ENCODE measurements at regions not wholly inside any gene's neighbourhood (a gene's known extent, or its start where the extent isn't known, plus 50 kb on each side); places are given as distances from the start of the nearest gene placed in this dataset.
A peak's percentile ranks its signal among the peaks of the same experiment; 100 is the strongest.

DNA sequence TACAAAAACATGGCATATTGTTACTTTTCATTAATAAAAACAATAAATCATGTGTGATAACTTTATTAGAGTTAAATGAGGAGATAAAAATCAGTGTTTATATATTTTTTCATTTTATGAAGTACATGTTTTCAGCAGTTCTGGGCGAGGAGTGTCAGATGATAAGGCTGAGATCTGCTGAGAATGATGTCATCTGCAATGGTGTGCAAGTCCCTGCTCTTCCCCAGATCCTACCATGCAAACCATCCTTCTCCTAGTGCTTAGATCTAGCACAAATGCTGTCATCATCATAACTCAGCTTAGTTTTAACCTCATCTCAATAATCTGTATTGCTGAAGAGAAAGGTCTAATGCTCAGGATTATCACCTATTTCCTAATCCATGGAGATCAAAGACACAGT, 214.4 kb upstream of the DAB1 start:
- DNase-seq (ENCODE audit: low spot score): no peak
- H3K4me3 ChIP-seq (ENCODE audit: severe bottlenecking): no peak overlapping the region
- TF ChIP-seq, protein P1, sequence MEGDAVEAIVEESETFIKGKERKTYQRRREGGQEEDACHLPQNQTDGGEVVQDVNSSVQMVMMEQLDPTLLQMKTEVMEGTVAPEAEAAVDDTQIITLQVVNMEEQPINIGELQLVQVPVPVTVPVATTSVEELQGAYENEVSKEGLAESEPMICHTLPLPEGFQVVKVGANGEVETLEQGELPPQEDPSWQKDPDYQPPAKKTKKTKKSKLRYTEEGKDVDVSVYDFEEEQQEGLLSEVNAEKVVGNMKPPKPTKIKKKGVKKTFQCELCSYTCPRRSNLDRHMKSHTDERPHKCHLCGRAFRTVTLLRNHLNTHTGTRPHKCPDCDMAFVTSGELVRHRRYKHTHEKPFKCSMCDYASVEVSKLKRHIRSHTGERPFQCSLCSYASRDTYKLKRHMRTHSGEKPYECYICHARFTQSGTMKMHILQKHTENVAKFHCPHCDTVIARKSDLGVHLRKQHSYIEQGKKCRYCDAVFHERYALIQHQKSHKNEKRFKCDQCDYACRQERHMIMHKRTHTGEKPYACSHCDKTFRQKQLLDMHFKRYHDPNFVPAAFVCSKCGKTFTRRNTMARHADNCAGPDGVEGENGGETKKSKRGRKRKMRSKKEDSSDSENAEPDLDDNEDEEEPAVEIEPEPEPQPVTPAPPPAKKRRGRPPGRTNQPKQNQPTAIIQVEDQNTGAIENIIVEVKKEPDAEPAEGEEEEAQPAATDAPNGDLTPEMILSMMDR (IDR thresholded peaks at IDR 0.05; ENCODE audit: poor library complexity, severe bottlenecking): no peak
- H3K27ac ChIP-seq (ENCODE audit: poor library complexity, severe bottlenecking): no peak overlapping the region
- ATAC-seq (ENCODE audit: low read depth): no peak
- H3K27me3 ChIP-seq (ENCODE audit: insufficient read depth, poor library complexity, severe bottlenecking): no peaks in the 10 kb centered on the region
- H3K36me3 ChIP-seq (ENCODE audit: low read depth): no peaks in the 10 kb centered on the region
- H3K4me1 ChIP-seq (ENCODE audit: insufficient read depth, poor library complexity, severe bottlenecking): peaks cover 9% of the 10 kb centered on the region
- H3K9me3 ChIP-seq (ENCODE audit: severe bottlenecking): no peaks in the 10 kb centered on the region

DNA sequence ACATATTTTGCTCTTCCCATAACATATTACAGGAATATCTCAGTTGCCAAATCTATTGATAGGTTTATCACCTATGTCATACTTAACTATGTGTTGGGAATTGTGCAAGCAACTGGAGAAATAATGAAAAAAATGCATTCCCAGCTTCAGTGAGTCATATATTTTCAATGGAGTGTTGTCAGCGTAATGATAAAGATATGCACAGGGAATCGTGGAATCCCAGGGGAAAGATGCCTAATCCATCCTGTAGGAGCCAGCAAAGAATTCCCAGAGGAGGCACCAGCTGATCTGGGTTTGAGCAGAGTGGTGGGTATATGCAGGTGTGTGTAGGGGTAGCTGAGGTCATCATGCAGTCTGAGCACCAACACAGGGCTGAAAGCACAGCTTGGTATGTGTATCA, 213.3 kb upstream of the DAB1 start:
- H3K9me3 ChIP-seq (ENCODE audit: severe bottlenecking): no peaks in the 10 kb centered on the region
- TF ChIP-seq, protein P1 (IDR thresholded peaks at IDR 0.05; ENCODE audit: poor library complexity, severe bottlenecking): peak; percentile 24
- peak; percentile 55 for DNase-seq (ENCODE audit: low spot score)
- no peaks in the 10 kb centered on the region for H3K27me3 ChIP-seq (ENCODE audit: insufficient read depth, poor library complexity, severe bottlenecking)
- peaks cover 17% of the 10 kb centered on the region for H3K4me1 ChIP-seq (ENCODE audit: insufficient read depth, poor library complexity, severe bottlenecking)
- peak; percentile 89 for ATAC-seq (ENCODE audit: low read depth)
- no peaks in the 10 kb centered on the region for H3K36me3 ChIP-seq (ENCODE audit: low read depth)
- no peak overlapping the region for H3K4me3 ChIP-seq (ENCODE audit: severe bottlenecking)
- no peak overlapping the region for H3K27ac ChIP-seq (ENCODE audit: poor library complexity, severe bottlenecking)

- Histone ChIP-seq H3K4me1 (ENCODE audit: insufficient read depth, poor library complexity, severe bottlenecking) (peaks cover 17% of the 10 kb centered on the region), H3K9me3 (ENCODE audit: severe bottlenecking) (no peaks in the 10 kb centered on the region), H3K36me3 (ENCODE audit: low read depth) (no peaks in the 10 kb centered on the region), H3K4me3 (ENCODE audit: severe bottlenecking) (no peak overlapping the region), H3K27ac (ENCODE audit: poor library complexity, severe bottlenecking) (no peak overlapping the region), H3K27me3 (ENCODE audit: insufficient read depth, poor library complexity, severe bottlenecking) (no peaks in the 10 kb centered on the region)
- DNase-seq (ENCODE audit: low spot score): no peak
- TF ChIP-seq, protein P1 (IDR thresholded peaks at IDR 0.05; ENCODE audit: poor library complexity, severe bottlenecking): no peak
- no peak for ATAC-seq (ENCODE audit: low read depth)
Observed at GRCh38 chr1:57633881-57634280, 210.0 kb upstream of the DAB1 start.

- Histone ChIP-seq H3K9me3 (ENCODE audit: severe bottlenecking) (no peaks in the 10 kb centered on the region), H3K27me3 (ENCODE audit: insufficient read depth, poor library complexity, severe bottlenecking) (no peaks in the 10 kb centered on the region), H3K4me1 (ENCODE audit: insufficient read depth, poor library complexity, severe bottlenecking) (peaks cover 17% of the 10 kb centered on the region), H3K27ac (ENCODE audit: poor library complexity, severe bottlenecking) (no peak overlapping the region), H3K4me3 (ENCODE audit: severe bottlenecking) (no peak overlapping the region), H3K36me3 (ENCODE audit: low read depth) (no peaks in the 10 kb centered on the region)
- ATAC-seq (ENCODE audit: low read depth) (no peak), DNase-seq (ENCODE audit: low spot score) (no peak)
- TF ChIP-seq, protein P1 (IDR thresholded peaks at IDR 0.05; ENCODE audit: poor library complexity, severe bottlenecking): no peak
Observed at GRCh38 chr1:57633056-57633455, 209.2 kb upstream of the DAB1 start.

DNA sequence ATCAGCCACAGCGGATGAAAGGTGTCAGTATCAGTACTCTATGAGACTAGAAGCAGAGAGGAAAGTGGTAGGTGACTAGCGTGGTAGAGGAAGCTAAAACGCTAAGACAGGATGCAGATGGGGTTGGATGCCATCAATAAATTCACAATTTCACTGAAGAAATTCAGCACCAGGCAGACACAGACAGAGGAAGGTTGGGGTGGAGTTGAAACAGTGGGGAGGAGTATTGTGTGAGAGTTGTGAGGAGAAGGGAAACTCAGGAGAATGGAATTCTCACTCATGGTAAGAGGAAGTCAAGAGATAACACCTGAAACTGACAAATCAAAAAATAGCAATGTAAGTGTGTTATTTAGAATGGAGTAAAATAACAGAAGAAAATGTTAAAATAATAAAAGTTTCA, 208.5 kb upstream of the DAB1 start:
- DNase-seq (ENCODE audit: low spot score) (no peak), ATAC-seq (ENCODE audit: low read depth) (peak; percentile 92)
- Histone ChIP-seq H3K4me3 (ENCODE audit: severe bottlenecking) (no peak overlapping the region), H3K36me3 (ENCODE audit: low read depth) (no peaks in the 10 kb centered on the region), H3K27ac (ENCODE audit: poor library complexity, severe bottlenecking) (no peak overlapping the region), H3K27me3 (ENCODE audit: insufficient read depth, poor library complexity, severe bottlenecking) (no peaks in the 10 kb centered on the region), H3K9me3 (ENCODE audit: severe bottlenecking) (no peaks in the 10 kb centered on the region), H3K4me1 (ENCODE audit: insufficient read depth, poor library complexity, severe bottlenecking) (peaks cover 16% of the 10 kb centered on the region)
- TF ChIP-seq, protein P1 (IDR thresholded peaks at IDR 0.05; ENCODE audit: poor library complexity, severe bottlenecking): no peak
